BJ (cell line): ENCODE measurements at regions not wholly inside any gene's neighbourhood (a gene's known extent, or its start where the extent isn't known, plus 50 kb on each side); places are given as distances from the start of the nearest gene placed in this dataset.

ENCODE experiments used
- CTCF ChIA-PET: fragments of 350-600 bp; formaldehyde crosslinking; extraction: SDS; loops from one replicate; lab custom pipeline; 2021; ENCODE audit warnings: antibody characterized with exemption, inconsistent platforms; lab: Yijun Ruan, JAX
- POLR2A ChIA-PET: fragments of 300-600 bp; sonication (Branson Sonifier 250); formaldehyde crosslinking; extraction: SDS; loops from one replicate; lab custom pipeline; 2021; ENCODE audit warnings: antibody characterized with exemption; lab: Charles Lee
- DNase-seq: peaks from one replicate; pipeline ENCODE4 v3.0.0-alpha.2; 2011; ENCODE audit warnings: low read depth
- H3K27me3 ChIP-seq: 2 replicates; pipeline ENCODE4 v1.6.0; 2011; ENCODE audit warnings: low read length; ENCODE audit not compliant: control insufficient read depth, insufficient read depth
- H3K36me3 ChIP-seq: 2 replicates; pipeline ENCODE4 v1.5.1; 2011; ENCODE audit warnings: low read length; ENCODE audit not compliant: control insufficient read depth, insufficient read depth
- H3K4me3 ChIP-seq: 2 replicates; pipeline ENCODE4 v1.5.1; 2011; ENCODE audit warnings: low read depth, mild to moderate bottlenecking, control low read depth, low read length
- TF ChIP-seq, protein P1 (sequence below): IDR thresholded peaks from 2 replicates; pipeline ENCODE4 v1.5.1; 2011; ENCODE audit warnings: low read depth, mild to moderate bottlenecking, control low read depth, inconsistent platforms, low read length, moderate library complexity; ENCODE audit not compliant: insufficient read depth

GRCh38 chr6:148261470-148261869 is 81.2 kb upstream of the SASH1 start:
- no peak overlapping the region for H3K4me3 ChIP-seq
- TF ChIP-seq, protein P1, sequence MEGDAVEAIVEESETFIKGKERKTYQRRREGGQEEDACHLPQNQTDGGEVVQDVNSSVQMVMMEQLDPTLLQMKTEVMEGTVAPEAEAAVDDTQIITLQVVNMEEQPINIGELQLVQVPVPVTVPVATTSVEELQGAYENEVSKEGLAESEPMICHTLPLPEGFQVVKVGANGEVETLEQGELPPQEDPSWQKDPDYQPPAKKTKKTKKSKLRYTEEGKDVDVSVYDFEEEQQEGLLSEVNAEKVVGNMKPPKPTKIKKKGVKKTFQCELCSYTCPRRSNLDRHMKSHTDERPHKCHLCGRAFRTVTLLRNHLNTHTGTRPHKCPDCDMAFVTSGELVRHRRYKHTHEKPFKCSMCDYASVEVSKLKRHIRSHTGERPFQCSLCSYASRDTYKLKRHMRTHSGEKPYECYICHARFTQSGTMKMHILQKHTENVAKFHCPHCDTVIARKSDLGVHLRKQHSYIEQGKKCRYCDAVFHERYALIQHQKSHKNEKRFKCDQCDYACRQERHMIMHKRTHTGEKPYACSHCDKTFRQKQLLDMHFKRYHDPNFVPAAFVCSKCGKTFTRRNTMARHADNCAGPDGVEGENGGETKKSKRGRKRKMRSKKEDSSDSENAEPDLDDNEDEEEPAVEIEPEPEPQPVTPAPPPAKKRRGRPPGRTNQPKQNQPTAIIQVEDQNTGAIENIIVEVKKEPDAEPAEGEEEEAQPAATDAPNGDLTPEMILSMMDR: no peak
- no peaks in the 10 kb centered on the region for H3K27me3 ChIP-seq
- CTCF ChIA-PET: interaction anchor here (1.2 kb wide), 1 partner anchor 15 kb away, joined by 3 read pairs; no protein-coding TSS in a partner anchor
- H3K36me3 ChIP-seq: no peaks in the 10 kb centered on the region; the same call in 1 of the 2 replicates
- DNase-seq: no peak
- POLR2A ChIA-PET: no interaction called here

GRCh38 chr6:148263010-148263409 is 79.6 kb upstream of the SASH1 start:
- POLR2A ChIA-PET: no interaction called here
- no peak for DNase-seq
- Histone ChIP-seq H3K27me3 (no peaks in the 10 kb centered on the region), H3K36me3 (no peaks in the 10 kb centered on the region), H3K4me3 (no peak overlapping the region)
- CTCF ChIA-PET: interaction anchor here (1.7 kb wide), 1 partner anchor 12 kb away, joined by 5 read pairs; no protein-coding TSS in a partner anchor
- TF ChIP-seq, protein P1: no peak

DNA sequence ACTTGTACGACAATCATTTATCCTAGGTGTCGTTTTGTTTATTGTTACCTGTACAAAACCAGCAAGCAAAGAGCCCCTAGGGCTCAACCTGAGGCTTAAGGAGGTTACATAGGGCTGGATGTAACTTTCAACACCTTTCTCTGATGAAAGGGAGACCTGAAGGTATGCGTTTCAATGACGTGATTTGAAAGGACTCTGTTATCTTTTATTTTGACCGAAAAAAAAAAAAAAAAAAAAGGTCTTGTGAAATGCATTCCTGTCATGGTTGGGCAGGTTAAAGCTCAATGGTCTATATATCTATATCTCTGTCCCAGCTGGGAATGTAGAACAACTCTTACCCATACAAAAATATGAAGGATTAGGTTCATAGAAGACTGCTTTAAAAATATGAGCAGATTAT is 78.7 kb upstream of the SASH1 start:
- H3K27me3 ChIP-seq: no peaks in the 10 kb centered on the region
- no peak overlapping the region for H3K4me3 ChIP-seq
- H3K36me3 ChIP-seq: no peaks in the 10 kb centered on the region
- no peak for DNase-seq
- CTCF ChIA-PET: interaction anchor here (0.6 to 1.8 kb wide), 8 partner anchors 9 to 203 kb away, joined by 3 to 6 read pairs (median 4); no protein-coding TSS in a partner anchor
- TF ChIP-seq, protein P1: no peak
- POLR2A ChIA-PET: no interaction called here

DNA sequence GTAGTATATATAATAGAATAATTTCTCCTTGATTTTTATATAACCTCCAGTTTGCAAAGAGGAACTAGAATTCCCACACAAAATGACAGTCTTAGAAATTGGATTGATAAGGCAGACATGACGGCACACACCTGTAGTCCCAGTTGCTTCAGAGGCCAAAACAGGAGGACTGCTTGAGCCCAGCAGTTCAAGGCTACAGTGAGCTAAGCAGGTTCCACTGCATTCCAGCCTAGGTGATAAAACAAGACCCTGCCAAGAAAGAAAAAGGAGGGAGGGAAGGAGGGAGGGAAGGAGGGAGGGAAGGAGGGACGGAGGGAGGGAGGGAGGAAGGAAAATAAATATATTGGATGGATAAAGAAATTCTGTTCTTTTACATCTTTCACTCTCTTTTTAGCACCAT is 77.6 kb upstream of the SASH1 start:
- H3K36me3 ChIP-seq: no peaks in the 10 kb centered on the region
- DNase-seq: no peak
- CTCF ChIA-PET: interaction anchor here (1.3 to 1.8 kb wide), 3 partner anchors 14 to 88 kb away, joined by 3 to 6 read pairs (median 6); no protein-coding TSS in a partner anchor
- TF ChIP-seq, protein P1: no peak
- no peak overlapping the region for H3K4me3 ChIP-seq
- no peaks in the 10 kb centered on the region for H3K27me3 ChIP-seq
- POLR2A ChIA-PET: no interaction called here

GRCh38 chr6:148269386-148269785 is 73.3 kb upstream of the SASH1 start:
- Histone ChIP-seq H3K36me3 (no peaks in the 10 kb centered on the region), H3K27me3 (no peaks in the 10 kb centered on the region), H3K4me3 (no peak overlapping the region)
- ChIA-PET POLR2A (no interaction called here), CTCF (interaction anchor here (0.6 to 2.3 kb wide), 3 partner anchors 89 to 199 kb away, joined by 4 to 9 read pairs (median 7); no protein-coding TSS in a partner anchor)
- TF ChIP-seq, protein P1: no peak
- no peak for DNase-seq
